ENCODE measurements at regions not wholly inside any gene's neighbourhood (a gene's known extent, or its start where the extent isn't known, plus 50 kb on each side); places are given as distances from the start of the nearest gene placed in this dataset.

- no peak for TF ChIP-seq CTCF (IDR thresholded peaks at IDR 0.05)
- TF ChIP-seq POLR2A (IDR thresholded peaks at IDR 0.05): no peak
These were observed 73.2 kb upstream of the VCX2 start for GRCh38 chrX:8244301-8244700.
